OCI-LY1 (cell line): ENCODE measurements at regions not wholly inside any gene's neighbourhood (a gene's known extent, or its start where the extent isn't known, plus 50 kb on each side); places are given as distances from the start of the nearest gene placed in this dataset.

Experiments used
- H2AFZ ChIP-seq: fragments of 200-600 bp; sonication (generic), shearing (Covaris generic); 2 replicates; pipeline ENCODE4 v1.6.0; 2014; ENCODE audit warnings: antibody characterized with exemption, mild to moderate bottlenecking, low read length
- H3F3A ChIP-seq: fragments of 200-600 bp; sonication (generic), shearing (Covaris generic); 2 replicates; pipeline ENCODE4 v1.6.0; 2014; ENCODE audit warnings: mild to moderate bottlenecking, antibody characterized with exemption, low read length, moderate library complexity; ENCODE audit not compliant: insufficient read depth
- H3K27ac ChIP-seq: fragments of 200-600 bp; sonication (generic); 2 replicates; pipeline ENCODE4 v1.5.1; 2014; ENCODE audit warnings: low read length, mixed run types, mild to moderate bottlenecking, low read depth; ENCODE audit not compliant: poor library complexity, severe bottlenecking
- H3K27me3 ChIP-seq: fragments of 200-600 bp; sonication (generic); 2 replicates; pipeline ENCODE4 v1.6.0; 2014; ENCODE audit warnings: antibody characterized with exemption, mild to moderate bottlenecking, low read length, moderate library complexity; ENCODE audit not compliant: insufficient read depth
- H3K36me3 ChIP-seq: fragments of 200-600 bp; sonication (generic); 2 replicates; pipeline ENCODE4 v1.6.1; 2014; ENCODE audit warnings: mild to moderate bottlenecking, antibody characterized with exemption, low read length, moderate library complexity, mixed read lengths; ENCODE audit not compliant: insufficient read depth
- H3K4me1 ChIP-seq: fragments of 200-600 bp; sonication (generic); 2 replicates; pipeline ENCODE4 v1.5.1; 2014; ENCODE audit warnings: mild to moderate bottlenecking, low read length, moderate library complexity; ENCODE audit not compliant: insufficient read depth, severe bottlenecking
- H3K4me2 ChIP-seq: fragments of 200-600 bp; sonication (generic), shearing (Covaris generic); 2 replicates; pipeline ENCODE4 v1.6.1; 2014; ENCODE audit warnings: low read length
- H3K4me3 ChIP-seq: fragments of 200-600 bp; sonication (generic); 2 replicates; pipeline ENCODE4 v1.5.1; 2014; ENCODE audit warnings: low read length, low read depth, mild to moderate bottlenecking, mixed read lengths; ENCODE audit not compliant: poor library complexity, severe bottlenecking
- H3K79me2 ChIP-seq: fragments of 200-600 bp; shearing (Covaris generic); 2 replicates; pipeline ENCODE4 v1.6.1; 2016; ENCODE audit warnings: mixed run types, low read length, mixed read lengths; ENCODE audit not compliant: insufficient read depth
- H3K9ac ChIP-seq: fragments of 200-600 bp; sonication (generic), shearing (Covaris generic); 2 replicates; pipeline ENCODE4 v1.6.1; 2014; ENCODE audit warnings: mild to moderate bottlenecking, low read length, mixed read lengths
- H3K9me2 ChIP-seq: fragments of 200-600 bp; sonication (generic), shearing (Covaris generic); 2 replicates; pipeline ENCODE4 v1.6.1; 2014; ENCODE audit warnings: low read depth, mild to moderate bottlenecking, low read length, mixed read lengths
- H3K9me3 ChIP-seq: fragments of 200-600 bp; shearing (Covaris generic); 2 replicates; pipeline ENCODE4 v1.6.1; 2014; ENCODE audit warnings: low read length, mixed read lengths
- H4K20me1 ChIP-seq: fragments of 200-600 bp; sonication (generic), shearing (Covaris generic); 2 replicates; pipeline ENCODE4 v1.6.0; 2016; ENCODE audit warnings: mild to moderate bottlenecking, low read length; ENCODE audit not compliant: insufficient read depth
- CTCF ChIP-seq: fragments of 200-600 bp; sonication (generic), shearing (Covaris generic); IDR thresholded peaks from 2 replicates; pipeline ENCODE4 v1.5.1; 2017; ENCODE audit warnings: mild to moderate bottlenecking, antibody characterized with exemption, low read length, moderate library complexity, mixed read lengths
- EZH2 ChIP-seq: fragments of 200-600 bp; sonication (generic), shearing (Covaris generic); IDR thresholded peaks from 2 replicates; pipeline ENCODE4 v1.8.0; 2017; ENCODE audit warnings: borderline replicate concordance, mixed run types, mild to moderate bottlenecking, antibody characterized with exemption, low read length, moderate library complexity, mixed read lengths

GRCh38 chr14:41457393-41457792 lies 149.3 kb upstream of the LRFN5 start:
- H3K4me2 ChIP-seq, result no peak overlapping the region
- no peak overlapping the region for H3K9ac ChIP-seq
- no peak overlapping the region for H2AFZ ChIP-seq
- no peaks in the 10 kb centered on the region for H3K9me2 ChIP-seq
- H4K20me1 ChIP-seq, result no peaks in the 10 kb centered on the region
- H3K4me1 ChIP-seq, result no peaks in the 10 kb centered on the region
- no peaks in the 10 kb centered on the region for H3K36me3 ChIP-seq
- H3K27me3 ChIP-seq, result no peaks in the 10 kb centered on the region
- no peak overlapping the region for H3K4me3 ChIP-seq
- H3K79me2 ChIP-seq, result no peaks in the 10 kb centered on the region
- no peak for TF ChIP-seq CTCF
- TF ChIP-seq EZH2, result no peak
- no peaks in the 10 kb centered on the region for H3K9me3 ChIP-seq
- H3K27ac ChIP-seq, result no peak overlapping the region
- no peaks in the 10 kb centered on the region for H3F3A ChIP-seq

GRCh38 chr14:41449066-41449465 lies 157.6 kb upstream of the LRFN5 start:
- H3F3A ChIP-seq, result no peaks in the 10 kb centered on the region

GRCh38 chr14:41446008-41446407 lies 160.7 kb upstream of the LRFN5 start:
- Histone ChIP-seq H3K9me3 (no peaks in the 10 kb centered on the region), H3K36me3 (no peaks in the 10 kb centered on the region), H3K4me2 (no peak overlapping the region), H3F3A (no peaks in the 10 kb centered on the region), H3K4me1 (no peaks in the 10 kb centered on the region), H3K27me3 (no peaks in the 10 kb centered on the region), H2AFZ (no peak overlapping the region), H3K9ac (no peak overlapping the region), H4K20me1 (no peaks in the 10 kb centered on the region), H3K79me2 (no peaks in the 10 kb centered on the region), H3K27ac (no peak overlapping the region), H3K4me3 (no peak overlapping the region), H3K9me2 (no peaks in the 10 kb centered on the region)
- TF ChIP-seq EZH2 (no peak), CTCF (no peak)

More at GRCh38 chr14:41449066-41449465, 157.6 kb upstream of the LRFN5 start:
- TF ChIP-seq EZH2 (no peak), CTCF (no peak)
- no peak overlapping the region for H3K27ac ChIP-seq
- H3K9me2 ChIP-seq, result no peaks in the 10 kb centered on the region
- H3K9me3 ChIP-seq, result no peaks in the 10 kb centered on the region
- no peaks in the 10 kb centered on the region for H4K20me1 ChIP-seq
- no peak overlapping the region for H3K4me2 ChIP-seq
- H3K9ac ChIP-seq, result no peak overlapping the region
- no peaks in the 10 kb centered on the region for H3K27me3 ChIP-seq
- no peaks in the 10 kb centered on the region for H3K4me1 ChIP-seq
- H2AFZ ChIP-seq, result no peak overlapping the region
- H3K4me3 ChIP-seq, result no peak overlapping the region
- H3K79me2 ChIP-seq, result no peaks in the 10 kb centered on the region
- no peaks in the 10 kb centered on the region for H3K36me3 ChIP-seq
